NCI-H510A (cell line): ENCODE measurements at regions not wholly inside any gene's neighbourhood (a gene's known extent, or its start where the extent isn't known, plus 50 kb on each side); places are given as distances from the start of the nearest gene placed in this dataset.

Source experiments
- DNase-seq: peaks from one replicate; lab custom pipeline; 2025; lab: John Stamatoyannopoulos, UW

DNA sequence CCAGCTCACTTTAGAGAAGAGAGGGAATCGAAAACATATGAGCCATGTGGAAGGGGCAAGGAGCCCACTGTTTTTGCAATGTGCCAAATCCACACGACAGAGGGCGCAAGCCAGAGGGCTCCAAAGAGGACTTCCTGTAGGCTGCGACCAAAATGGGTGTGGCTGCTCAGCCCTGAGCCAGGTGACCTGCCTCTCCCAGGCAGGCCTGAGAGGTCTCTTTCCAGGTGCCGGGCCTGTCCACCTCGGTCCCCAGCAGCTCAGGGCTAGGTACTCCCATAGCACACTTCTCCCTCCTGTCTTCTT lies 153.8 kb downstream of the TTC32 start:
- no peak for DNase-seq

- DNase-seq = no peak
Measured at GRCh38 chr2:19747310-19748072, 154.3 kb downstream of the TTC32 start.

GRCh38 chr2:19746611-19747309 lies 155.0 kb downstream of the TTC32 start:
- no peak for DNase-seq

- DNase-seq = no peak
Measured at GRCh38 chr2:19746137-19746600, 155.6 kb downstream of the TTC32 start.

DNA sequence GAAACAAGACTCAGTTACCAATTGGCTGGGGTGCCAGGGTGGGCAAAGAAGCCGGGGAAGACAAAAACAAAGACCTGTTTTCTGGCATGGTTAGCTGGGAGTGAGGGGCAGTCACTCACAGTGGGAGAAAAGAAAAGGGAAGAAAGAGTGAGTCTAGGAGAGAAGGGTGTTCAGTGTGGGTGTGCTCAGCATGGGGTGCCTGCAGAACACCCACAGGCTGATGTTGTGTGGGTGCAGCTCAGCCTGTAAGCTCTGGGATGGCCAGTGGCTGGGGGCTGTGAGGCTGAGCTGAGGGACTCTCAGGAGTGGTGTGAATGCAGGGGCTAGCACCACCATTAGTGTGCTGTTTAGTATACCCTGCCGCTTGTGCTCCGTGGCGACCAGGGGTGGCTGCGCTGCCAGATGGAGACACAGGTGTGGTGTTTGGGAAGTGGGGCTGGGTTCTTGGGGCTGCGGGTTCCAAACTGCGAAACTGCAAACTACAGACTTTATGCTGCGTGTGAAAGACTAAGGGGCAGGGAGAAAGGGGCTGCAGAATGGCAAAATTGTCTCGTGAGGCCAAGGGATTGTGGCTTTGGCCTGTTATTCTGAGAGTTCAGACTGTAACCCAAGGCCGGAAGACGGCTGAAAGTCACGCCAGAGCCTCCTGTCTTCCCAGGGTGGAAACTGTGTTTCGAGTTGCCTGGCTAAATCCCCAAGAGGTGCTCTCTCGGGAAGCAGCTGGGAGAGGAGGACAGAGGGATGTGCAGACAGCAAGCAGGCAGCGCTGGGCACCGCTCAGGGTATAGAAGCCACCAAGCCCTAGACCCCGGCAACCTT lies 156.3 kb downstream of the TTC32 start:
- no peak for DNase-seq

- DNase-seq = no peak
Measured at GRCh38 chr2:19744456-19745199, 157.2 kb downstream of the TTC32 start.

- DNase-seq = no peak
Measured at GRCh38 chr2:19743641-19744040, 158.1 kb downstream of the TTC32 start.

DNA sequence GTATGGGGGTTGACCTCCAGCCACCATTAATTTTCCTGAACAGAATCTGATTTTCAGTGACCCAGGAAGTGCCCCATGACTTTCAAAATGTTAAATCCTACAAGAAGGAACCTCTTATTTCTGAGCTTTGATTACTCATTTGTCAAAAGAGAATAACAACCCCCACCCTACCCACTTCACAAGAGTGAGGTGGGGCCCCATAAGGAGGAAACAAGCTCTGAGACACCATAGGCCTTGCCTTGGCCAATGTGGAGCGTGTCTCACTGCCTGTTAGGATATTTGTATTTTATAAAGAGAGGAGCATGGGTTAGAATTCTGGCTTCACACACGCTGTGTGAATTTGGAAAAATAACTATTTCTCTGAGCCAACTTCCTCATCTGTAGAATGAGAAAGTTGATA lies 158.9 kb downstream of the TTC32 start:
- DNase-seq = no peak

- DNase-seq = no peak
Measured at GRCh38 chr2:19739256-19739655, 162.5 kb downstream of the TTC32 start.

- no peak for DNase-seq
Measured at GRCh38 chr2:19738707-19739106, 163.1 kb downstream of the TTC32 start.

GRCh38 chr2:19736191-19736831 lies 165.5 kb downstream of the TTC32 start:
- no peak for DNase-seq

DNA sequence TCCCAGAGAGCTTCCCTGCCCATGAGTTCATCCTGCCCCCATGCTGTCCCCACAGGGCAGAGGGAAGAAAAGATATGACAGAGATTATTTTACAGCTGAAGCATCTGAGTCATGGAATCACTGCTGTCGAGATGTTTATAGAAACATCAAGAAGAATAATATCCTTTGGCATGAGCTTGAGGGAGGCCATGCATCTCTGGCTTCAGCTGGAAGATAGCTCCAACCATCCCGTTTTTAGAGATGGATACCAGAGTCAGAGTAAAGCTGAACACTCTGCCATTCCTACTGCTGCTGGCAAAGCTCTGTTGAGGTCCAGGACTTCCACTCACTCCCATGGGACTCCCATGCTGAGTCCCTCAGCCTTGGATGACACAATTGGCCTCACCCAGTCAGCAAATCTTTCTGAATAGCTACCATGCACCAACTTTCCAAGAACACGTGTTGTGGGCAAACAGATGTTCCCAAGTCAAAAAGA lies 167.8 kb downstream of the TTC32 start:
- no peak for DNase-seq

GRCh38 chr2:19733390-19733789 lies 168.4 kb downstream of the TTC32 start:
- no peak for DNase-seq

- no peak for DNase-seq
Measured at GRCh38 chr2:19732255-19732654, 169.5 kb downstream of the TTC32 start.

- DNase-seq = no peak
Measured at GRCh38 chr2:19731515-19731914, 170.3 kb downstream of the TTC32 start.

GRCh38 chr2:19731037-19731436 lies 170.7 kb downstream of the TTC32 start:
- DNase-seq = no peak

- DNase-seq = no peak
Measured at GRCh38 chr2:19728125-19728524, 173.7 kb downstream of the TTC32 start.

- DNase-seq = no peak
Measured at GRCh38 chr2:19725392-19725791, 176.4 kb downstream of the TTC32 start.

DNA sequence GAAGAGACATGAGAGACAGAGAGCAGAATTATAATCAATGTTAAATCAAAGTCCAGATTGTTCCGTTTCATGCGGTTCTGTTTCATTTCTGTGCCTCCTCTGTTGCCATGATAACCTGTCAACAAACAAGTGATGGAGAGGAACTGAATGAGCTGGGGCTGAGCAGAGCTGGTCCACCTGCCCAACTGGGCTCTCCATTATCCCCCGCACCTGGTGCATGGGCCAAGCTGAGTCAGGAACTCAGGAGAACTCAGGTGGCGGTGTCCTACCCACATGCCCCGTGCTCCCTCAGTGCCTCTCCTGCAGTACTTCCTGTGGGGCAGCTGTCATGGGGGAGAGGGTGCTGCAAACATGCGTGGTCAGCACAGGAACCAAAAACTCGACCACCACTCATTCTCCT lies 178.8 kb downstream of the TTC32 start:
- DNase-seq = peak; percentile 10

- no peak for DNase-seq
Measured at GRCh38 chr2:19722531-19722971, 179.2 kb downstream of the TTC32 start.

GRCh38 chr2:19720306-19720705 lies 181.5 kb downstream of the TTC32 start:
- no peak for DNase-seq
